Ovary (tissue), 7 donors: ENCODE measurements at regions not wholly inside any gene's neighbourhood (a gene's known extent, or its start where the extent isn't known, plus 50 kb on each side); places are given as distances from the start of the nearest gene placed in this dataset.
A peak's percentile ranks its signal among the peaks of the same experiment; 100 is the strongest.

Source experiments
- DNase-seq, 5 donors: peaks; one replicate each; pipeline ENCODE4 v3.0.0-alpha.2; 2019 to 2020
- H3K27ac ChIP-seq, 2 donors: fragments of 200-600 bp; one replicate each; pipeline versions ENCODE4 v1.5.1 to v1.8.0; 2019 to 2022
- H3K27me3 ChIP-seq: fragments of 200-600 bp; one replicate; pipeline ENCODE4 v1.8.0; 2022
- H3K36me3 ChIP-seq: fragments of 200-600 bp; sonication (generic); one replicate; pipeline ENCODE4 v1.5.1; 2019
- H3K4me1 ChIP-seq: one replicate; pipeline ENCODE4 v1.8.1; 2013; ENCODE audit warnings: mild to moderate bottlenecking, moderate library complexity; ENCODE audit not compliant: insufficient read depth
- H3K4me3 ChIP-seq: fragments of 200-600 bp; sonication (generic); one replicate; pipeline ENCODE4 v1.5.1; 2017
- H3K9me3 ChIP-seq, 2 donors: fragments of 200-600 bp in 1 of 2; sonication (generic) in 1 of 2; one replicate each; pipeline versions ENCODE4 v1.5.1 to v1.8.1; 2013 to 2019; ENCODE audit warnings: mild to moderate bottlenecking in 1 of 2, moderate library complexity in 1 of 2
- CTCF ChIP-seq, 3 donors: fragments of 450-650 bp in 2 of 3; fragments of 200-600 bp in 1 of 3; IDR thresholded peaks; one replicate each; pipeline versions ENCODE4 v1.5.1 to v1.8.0; 2016 to 2022; ENCODE audit warnings: antibody characterized with exemption in 3 of 3, mild to moderate bottlenecking in 1 of 3
- EP300 ChIP-seq: sonication (generic); formaldehyde crosslinking; IDR thresholded peaks from one replicate; pipeline ENCODE4 v1.6.1; 2017; ENCODE audit warnings: antibody characterized with exemption
- POLR2A ChIP-seq: fragments of 450-650 bp; IDR thresholded peaks from one replicate; pipeline ENCODE4 v1.6.1; 2017; ENCODE audit warnings: antibody characterized with exemption, mild to moderate bottlenecking, moderate library complexity
- WGBS, 3 donors: extraction: QIAGEN DNeasy Blood & Tissue Kit in 1 of 3; methylation state at CpG; one replicate each; pipeline versions ENCODE4 v1.1.5 to v1.1.7; 2013 to 2017; 5-methylcytosine and 5-hydroxymethylcytosine counted together
- intact Hi-C, 4 donors: fragments of 100-400 bp; cut with DNase I; formaldehyde crosslinking; loops; one replicate each; pipeline versions ENCODE4 v1.11.0 to v1.15.1; 2022 to 2023
- donor health status: DM: no; HTN: no; CAD: no; lungs with moderate emphysema.
- donor health status: DM: no; HTN: no; CAD: no.
- donor health status: Bipolar disorder and iron deficiency.
- donor health status: DM: no; HTN: no; CAD: no.
- donor health status: DM: yes; HTN: yes; CAD: no.

GRCh38 chr1:234752927-234753326 lies 142.9 kb upstream of the IRF2BP2 start:
- no peak for DNase-seq
- 92 to 97% (median 97%) methylated on average over 8 of the region's 8 CpGs for WGBS, 3 donors
- Histone ChIP-seq H3K27ac (no peak overlapping the region), H3K9me3 (no peaks in the 10 kb centered on the region), H3K4me3 (no peak overlapping the region), H3K36me3 (no peaks in the 10 kb centered on the region), H3K27me3 (no peaks in the 10 kb centered on the region), H3K4me1 (peaks cover 16% of the 10 kb centered on the region)
- intact Hi-C loops, result no loop called here
- no peak for TF ChIP-seq CTCF (IDR thresholded peaks at IDR 0.05)
- TF ChIP-seq POLR2A, result no peak

GRCh38 chr1:234751678-234752077 lies 141.7 kb upstream of the IRF2BP2 start:
- no peak overlapping the region for H3K4me3 ChIP-seq
- H3K27ac ChIP-seq, result peak overlapping the region in 1 of 2 donors; percentile 57
- intact Hi-C loops, result no loop called here
- H3K4me1 ChIP-seq, result peaks cover 16% of the 10 kb centered on the region
- no peak for TF ChIP-seq CTCF (IDR thresholded peaks at IDR 0.05)
- TF ChIP-seq POLR2A, result no peak
- no peak for TF ChIP-seq EP300
- H3K9me3 ChIP-seq, result no peaks in the 10 kb centered on the region
- no peaks in the 10 kb centered on the region for H3K36me3 ChIP-seq
- no peaks in the 10 kb centered on the region for H3K27me3 ChIP-seq
- WGBS, 3 donors, result 81 to 93% (median 89%) methylated on average over 7 of the region's 7 CpGs
- DNase-seq, result no peak

GRCh38 chr1:234750922-234751627 lies 141.1 kb upstream of the IRF2BP2 start:
- no peak for TF ChIP-seq CTCF (IDR thresholded peaks at IDR 0.05)
- no peak for TF ChIP-seq EP300
- TF ChIP-seq POLR2A, result no peak
- Histone ChIP-seq H3K27me3 (no peaks in the 10 kb centered on the region), H3K27ac (peak overlapping the region in 1 of 2 donors; percentile 57), H3K4me3 (no peak overlapping the region), H3K9me3 (no peaks in the 10 kb centered on the region), H3K36me3 (no peaks in the 10 kb centered on the region), H3K4me1 (peaks cover 16% of the 10 kb centered on the region)
- DNase-seq, result peak in 2 of 5 donors; percentile 30 to 47
- intact Hi-C loops, result no loop called here
- WGBS, 3 donors, result 23 to 42% (median 38%) methylated on average over 4 of the region's 4 CpGs

- 93 to 97% (median 97%) methylated on average over 1 of the region's 1 CpG for WGBS, 3 donors
- TF ChIP-seq CTCF (IDR thresholded peaks at IDR 0.05) (no peak), EP300 (no peak), POLR2A (no peak)
- intact Hi-C loops, result loop anchor here in 1 of 4 donors (10.0 kb wide), 1 partner anchor 126 kb away; no protein-coding TSS in a partner anchor
These were observed 138.7 kb upstream of the IRF2BP2 start for GRCh38 chr1:234748713-234749112.

More at GRCh38 chr1:234748713-234749112, 138.7 kb upstream of the IRF2BP2 start:
- Histone ChIP-seq H3K36me3 (no peaks in the 10 kb centered on the region), H3K4me1 (peaks cover 10% of the 10 kb centered on the region), H3K27me3 (no peaks in the 10 kb centered on the region), H3K27ac (no peak overlapping the region), H3K9me3 (no peaks in the 10 kb centered on the region), H3K4me3 (no peak overlapping the region)
- no peak for DNase-seq
